NCI-H1694 (cell line): ENCODE measurements at regions not wholly inside any gene's neighbourhood (a gene's known extent, or its start where the extent isn't known, plus 50 kb on each side); places are given as distances from the start of the nearest gene placed in this dataset.

Experiments used
- DNase-seq: peaks from one replicate; lab custom pipeline; 2025; lab: John Stamatoyannopoulos, UW

DNA sequence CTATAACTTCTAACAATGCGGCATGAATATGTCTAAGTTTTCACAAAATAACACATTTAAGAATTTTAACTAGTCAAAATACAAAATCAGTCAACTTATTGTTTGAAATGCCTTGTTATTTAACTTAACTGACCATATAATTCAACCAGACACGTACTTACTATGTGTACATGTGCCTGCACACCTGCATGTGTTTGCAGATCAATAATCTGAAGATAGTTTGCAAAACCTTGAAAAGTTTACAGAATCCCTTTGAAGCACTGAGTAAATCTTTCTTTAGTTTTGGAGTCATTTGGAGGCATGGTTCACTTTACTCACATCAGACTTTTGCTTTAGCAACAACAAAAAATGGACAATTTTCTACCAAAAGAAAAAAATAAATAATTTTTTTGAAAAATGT, 363.8 kb downstream of the PMP22 start:
- DNase-seq: no peak

DNA sequence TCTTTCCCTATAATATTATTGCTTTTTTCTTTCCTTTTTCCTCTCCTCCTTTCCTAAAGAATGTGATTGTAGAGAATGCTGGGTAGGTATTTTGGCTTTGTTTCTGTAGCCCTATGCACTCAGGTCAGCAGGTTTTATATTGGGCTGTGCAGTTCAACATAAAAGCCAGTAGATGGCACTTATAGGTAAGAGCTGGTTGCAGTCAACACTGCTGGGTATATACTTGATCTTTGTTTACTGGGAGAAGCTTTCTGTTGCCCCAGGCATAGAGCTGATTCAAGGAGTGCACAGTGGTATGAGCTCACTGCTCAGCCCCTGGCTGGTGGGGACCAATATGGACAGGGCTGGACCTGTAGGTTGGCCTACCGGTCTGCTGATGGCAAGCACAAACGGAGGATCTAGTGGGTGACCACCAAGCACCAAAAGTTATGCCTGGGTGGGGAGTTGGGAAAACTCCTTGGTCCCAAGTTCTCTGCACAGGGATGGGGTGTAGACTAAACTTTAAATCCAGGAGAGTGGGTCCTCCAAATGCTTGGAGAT, 378.9 kb downstream of the PMP22 start:
- peak; percentile 2 for DNase-seq

DNA sequence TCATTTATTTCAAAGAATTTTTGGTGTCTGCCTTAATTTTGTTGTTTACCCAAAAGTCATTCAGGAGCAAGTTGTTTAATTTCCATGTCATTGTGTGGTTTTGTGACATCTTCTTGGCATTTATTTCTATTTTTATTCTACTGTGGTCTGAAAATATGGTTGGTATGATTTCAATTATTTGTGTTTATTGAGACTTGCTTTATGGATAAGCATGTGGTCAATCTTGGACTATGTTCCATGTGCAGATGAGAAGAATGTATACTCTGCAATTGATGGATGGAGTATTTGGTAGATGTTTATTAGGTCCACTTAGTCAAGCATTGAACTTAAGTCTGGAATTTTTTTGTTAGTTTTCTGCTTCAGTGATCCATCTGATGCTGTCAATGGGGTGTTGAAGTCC, 383.0 kb downstream of the PMP22 start:
- no peak for DNase-seq

DNA sequence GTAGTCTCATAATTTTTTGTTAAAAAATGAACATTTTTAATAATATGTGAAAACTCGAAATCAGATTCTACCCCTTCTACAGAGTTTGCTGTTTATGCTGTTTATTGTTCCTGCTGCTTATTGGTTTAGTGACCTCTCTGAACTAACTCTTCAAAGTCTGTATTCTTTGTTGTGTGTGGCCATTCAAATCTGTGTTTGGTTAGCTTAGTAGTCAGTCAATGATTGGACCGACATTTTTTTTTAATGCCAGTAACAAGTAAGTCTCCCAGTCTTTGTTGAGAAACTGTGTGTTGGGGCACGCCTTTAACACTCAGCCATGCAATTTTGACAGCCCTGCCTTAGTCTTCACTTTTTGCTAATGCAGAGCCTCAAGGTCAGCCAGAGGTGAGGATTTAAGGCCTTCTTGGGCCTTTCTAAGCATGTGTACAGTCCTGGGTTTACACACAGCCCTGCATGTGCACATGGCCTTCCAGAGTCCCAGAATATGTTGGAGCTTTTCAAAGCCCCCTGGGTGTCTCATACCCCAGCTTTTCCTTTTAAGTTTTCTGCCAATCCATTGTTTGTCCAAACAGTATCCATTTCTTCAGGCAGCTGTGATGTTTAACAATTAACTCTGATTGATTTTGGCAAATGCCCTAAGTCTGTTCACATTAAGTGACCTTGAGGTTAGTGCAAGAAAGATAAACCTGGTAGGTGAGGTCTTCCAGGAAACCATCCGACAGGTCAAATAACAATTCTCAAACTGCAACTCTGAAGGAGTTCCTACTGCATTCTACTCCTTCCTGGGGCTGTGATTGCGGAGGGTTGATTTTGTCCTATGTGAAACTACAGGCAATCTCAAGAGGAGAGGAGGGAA, 389.3 kb downstream of the PMP22 start:
- no peak for DNase-seq

DNA sequence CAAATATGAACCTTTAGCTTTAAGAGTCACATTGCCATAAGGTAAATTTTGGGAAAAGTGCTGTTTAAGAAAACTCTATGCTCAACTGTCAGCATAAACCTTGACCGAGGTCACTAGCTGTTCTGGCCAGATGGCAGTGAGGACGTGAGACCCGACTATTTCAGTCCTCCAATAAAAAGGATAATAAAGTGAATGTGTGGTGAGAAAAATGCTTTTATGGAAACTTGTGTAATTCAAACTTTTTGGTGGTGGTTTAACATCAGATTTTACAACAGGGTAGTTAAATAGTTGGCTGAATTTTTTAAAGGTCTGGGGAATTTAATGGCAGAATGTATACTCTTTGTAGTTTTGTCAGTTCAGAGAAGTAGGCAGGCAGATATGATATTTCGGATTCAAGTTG, 391.1 kb downstream of the PMP22 start:
- no peak for DNase-seq

DNA sequence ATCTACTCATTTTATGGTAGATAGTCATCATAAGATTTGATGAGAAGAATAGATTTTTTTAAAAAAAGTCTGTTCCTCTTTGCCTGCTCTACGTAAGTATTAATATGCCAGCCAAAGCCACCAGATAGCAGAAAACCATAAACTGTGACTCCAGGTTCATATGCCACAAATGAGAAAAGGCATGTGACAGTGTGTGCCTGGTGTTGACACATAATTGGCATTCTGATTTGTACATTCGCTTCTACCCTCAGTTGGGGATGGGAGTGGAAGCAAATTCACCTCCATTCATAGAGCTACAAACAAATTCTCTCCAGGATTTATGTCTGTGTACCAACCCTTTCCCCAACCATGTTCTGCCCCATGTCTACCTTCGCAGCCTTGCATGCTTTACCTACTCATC, 391.6 kb downstream of the PMP22 start:
- DNase-seq: no peak

DNA sequence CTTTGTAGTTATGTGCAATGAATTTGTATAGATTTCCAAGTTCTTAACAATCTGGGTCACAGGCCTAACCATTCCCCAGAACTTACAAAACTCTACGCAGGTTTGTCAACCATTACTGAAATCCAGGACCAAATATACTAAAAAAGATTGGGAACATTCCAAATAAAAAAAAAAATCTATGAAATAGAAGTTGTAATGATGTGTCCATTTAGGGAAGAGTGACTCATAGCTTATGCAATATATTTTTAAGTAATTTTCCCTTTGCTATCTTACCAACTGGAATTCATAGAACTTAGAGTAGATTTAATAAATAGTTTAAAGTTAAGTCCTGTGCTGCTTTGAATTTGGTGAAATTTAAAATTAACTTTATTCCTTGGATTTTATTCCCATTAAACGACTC, 393.2 kb downstream of the PMP22 start:
- no peak for DNase-seq

DNA sequence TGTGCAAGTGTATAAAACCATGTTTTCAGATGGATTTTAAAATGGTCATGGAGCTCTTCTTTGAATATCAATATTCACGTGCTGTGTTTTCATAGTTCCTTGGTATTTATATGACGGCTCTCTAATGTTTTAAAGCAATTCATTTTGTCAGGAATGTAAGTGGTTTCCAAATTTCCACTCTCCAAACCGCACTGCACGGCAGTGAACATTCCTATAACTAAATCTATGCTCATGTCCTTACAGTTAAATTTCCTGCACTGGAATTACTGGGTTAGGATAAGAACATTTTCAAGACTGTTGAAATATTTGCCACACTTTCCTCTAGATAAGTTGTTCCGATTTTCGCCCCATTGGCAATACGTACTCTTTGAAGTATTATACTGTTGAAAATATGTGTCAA, 398.9 kb downstream of the PMP22 start:
- no peak for DNase-seq

DNA sequence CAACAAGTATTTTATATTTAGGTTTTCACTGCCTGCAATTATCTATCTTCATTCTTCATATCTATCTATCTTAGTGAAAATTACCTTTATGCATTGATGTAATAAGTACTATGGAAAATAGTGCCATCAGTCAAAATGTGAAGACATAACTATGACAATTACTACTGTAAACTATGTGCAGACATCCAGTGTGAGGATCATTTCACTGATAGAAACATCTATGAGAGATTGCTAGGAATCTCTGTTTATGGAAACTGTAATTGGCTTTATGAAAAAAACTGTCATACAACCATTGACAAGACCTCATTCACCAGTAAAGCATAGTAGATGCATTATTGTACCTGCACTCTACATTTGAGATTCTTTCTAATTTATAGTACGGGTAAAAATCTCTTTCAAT, 401.0 kb downstream of the PMP22 start:
- no peak for DNase-seq

DNA sequence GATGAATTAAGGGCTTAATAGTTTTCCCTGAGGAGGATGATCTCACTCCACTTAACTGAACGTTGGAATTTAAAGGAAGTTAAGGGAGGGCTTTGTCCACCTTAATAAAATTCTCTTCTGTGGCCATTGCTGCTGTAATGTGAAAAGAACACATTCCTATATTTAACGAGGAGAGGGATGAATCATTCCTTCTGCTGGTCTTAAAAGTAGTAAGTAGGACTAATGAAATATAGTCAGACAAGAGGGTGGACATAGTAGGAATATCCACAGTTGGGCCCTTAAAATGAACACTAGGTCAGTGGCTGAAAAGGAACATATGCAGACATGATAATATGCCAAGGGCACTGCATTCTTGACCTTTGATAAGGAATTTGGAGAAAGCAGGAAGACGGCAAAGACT, 405.6 kb downstream of the PMP22 start:
- DNase-seq: no peak

DNA sequence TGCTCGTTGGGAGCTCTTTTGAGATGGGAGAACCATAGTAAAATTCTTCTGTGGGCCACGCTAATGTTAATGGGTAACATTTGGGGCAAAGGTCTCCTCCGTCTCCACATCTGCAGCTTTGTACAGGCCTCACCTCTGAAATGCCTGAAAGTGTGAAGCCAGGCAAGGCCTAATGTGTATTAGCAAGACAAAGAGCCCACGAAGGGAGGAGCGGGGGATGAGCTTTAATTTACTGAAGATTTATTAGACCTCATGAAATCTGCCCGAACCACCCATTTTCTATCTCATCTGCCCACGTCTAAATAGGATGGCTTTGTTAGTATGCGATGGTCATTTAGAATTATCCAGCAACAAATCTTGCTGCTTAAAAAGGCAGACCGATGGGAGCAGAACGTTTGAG, 408.9 kb downstream of the PMP22 start:
- no peak for DNase-seq

DNA sequence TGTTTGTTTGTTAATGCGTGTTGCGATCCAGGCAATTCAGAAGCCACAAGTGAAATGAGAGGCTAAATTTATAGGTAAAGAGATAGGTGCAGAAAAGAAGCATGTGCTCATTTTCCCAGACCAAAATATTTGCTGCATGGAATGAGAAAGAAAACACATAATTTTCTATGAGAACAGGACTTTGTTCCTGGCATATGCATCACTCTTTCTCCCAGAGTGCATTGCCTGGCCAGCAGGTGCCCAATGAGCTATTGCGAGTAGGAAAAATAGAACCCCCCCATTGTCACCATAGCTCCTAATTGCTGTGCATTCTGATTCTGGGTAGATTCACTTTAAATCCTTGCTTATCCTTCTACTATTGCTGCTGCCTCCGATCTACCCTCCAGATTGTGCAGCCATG, 410.4 kb downstream of the PMP22 start:
- DNase-seq: no peak

DNA sequence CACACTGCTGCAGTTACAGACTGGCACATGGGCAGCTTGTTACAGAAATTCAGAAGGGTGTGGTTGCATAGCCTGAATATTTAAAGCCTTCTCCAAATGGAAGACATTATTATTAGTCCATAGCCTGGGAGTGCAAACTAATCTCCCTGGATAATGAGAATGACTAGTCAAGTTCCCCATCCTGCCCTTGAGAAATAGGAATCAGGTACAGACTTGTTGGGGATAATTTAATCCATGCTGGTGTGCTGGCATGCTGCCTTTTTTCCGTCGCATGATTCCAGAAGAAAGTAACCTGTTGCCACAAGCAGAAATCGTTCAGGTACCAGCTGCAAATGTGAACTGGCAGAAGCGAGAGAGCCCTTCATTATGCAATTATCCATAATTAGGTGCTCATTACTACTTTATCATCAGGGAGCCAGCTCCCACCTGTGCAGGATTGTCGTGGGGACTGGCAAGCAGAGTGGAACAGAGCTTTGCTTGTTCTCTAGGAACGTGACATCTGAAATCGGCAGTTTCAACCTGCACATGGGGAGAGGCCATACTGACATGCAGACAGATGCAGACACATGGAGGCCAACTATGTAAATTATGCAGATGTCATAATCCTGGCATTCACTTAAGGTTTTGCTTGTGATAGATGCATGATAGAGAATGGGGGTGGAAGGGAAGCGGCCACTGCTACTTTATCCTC, 419.4 kb downstream of the PMP22 start:
- no peak for DNase-seq

DNA sequence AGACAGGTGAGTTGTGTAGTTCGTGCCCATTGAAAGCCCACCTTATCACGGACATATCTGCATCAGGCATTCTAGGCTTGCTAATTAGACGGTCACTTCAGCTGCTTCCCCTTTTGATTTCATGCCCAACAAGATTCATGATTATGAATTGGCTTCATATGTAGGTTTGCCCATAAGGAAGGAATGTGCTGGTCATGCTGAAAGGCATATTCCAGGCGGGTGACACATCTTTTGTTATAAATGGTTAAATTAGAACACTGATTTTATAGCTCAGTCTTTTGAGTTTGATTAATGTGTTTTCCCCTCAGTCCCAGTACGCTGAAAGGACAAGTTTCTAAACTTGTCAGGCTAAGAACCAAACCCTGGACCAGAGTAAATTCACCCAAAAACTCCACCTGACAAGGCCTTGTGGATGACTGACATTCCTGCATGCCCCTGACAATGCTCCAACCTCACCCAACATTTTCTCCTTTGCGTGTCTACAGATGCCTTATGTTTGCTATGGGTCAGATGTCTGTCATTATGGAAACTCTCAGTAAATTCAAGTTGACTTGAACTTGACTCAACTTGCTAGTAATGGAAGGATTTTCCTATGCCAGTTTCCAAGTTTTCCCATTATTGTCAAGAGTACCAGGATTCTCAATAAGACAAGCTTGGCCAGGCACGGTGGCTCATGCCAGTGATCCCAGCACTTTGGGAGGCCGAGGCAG, 421.9 kb downstream of the PMP22 start:
- DNase-seq: no peak

DNA sequence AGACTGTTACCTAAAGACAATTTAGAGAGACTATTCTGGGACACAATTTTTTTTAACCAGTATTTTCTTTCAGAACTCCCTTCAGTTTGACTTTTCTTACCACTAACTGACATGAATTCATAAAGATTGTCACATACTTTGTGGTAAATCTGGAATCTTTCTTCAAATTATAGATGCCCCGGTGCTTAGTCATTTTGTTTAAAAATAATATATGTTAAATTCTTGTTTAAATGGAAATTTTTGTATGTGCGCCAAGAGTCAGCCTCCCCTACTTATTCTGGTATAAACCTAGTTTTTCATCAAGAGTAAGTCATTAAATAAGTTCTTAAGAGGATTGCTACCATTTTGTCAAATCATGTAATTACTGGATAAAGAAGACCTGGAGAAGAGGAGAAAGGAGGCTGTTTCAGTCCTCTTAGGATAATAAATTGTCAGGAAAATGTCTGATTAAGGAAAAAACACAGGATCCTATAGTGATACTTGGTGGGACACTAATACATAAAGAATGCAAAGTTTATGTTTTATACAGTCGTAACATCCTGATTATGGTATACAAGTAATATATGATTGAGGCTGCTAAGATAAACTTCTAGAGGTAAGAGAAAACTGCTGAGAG, 424.4 kb downstream of the PMP22 start:
- no peak for DNase-seq

DNA sequence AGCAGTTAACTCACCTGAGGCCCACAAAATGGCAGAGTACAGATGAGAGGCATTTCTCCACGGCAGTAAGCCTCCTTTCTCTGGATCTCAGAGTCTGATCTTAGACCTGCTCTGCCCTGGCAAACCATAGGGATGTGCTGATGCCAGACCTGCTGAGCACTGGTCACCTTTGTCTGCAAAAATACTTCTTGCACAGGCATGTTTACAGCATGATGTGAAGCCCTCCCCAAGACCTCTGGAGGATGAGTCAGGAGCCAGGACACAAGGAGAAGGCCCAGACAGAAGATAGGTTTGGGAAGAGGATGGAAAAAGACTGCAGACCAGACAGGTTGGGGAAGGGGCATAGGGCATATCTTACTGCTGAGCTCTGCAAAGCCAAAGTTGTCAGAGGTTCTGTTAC, 426.6 kb downstream of the PMP22 start:
- no peak for DNase-seq

DNA sequence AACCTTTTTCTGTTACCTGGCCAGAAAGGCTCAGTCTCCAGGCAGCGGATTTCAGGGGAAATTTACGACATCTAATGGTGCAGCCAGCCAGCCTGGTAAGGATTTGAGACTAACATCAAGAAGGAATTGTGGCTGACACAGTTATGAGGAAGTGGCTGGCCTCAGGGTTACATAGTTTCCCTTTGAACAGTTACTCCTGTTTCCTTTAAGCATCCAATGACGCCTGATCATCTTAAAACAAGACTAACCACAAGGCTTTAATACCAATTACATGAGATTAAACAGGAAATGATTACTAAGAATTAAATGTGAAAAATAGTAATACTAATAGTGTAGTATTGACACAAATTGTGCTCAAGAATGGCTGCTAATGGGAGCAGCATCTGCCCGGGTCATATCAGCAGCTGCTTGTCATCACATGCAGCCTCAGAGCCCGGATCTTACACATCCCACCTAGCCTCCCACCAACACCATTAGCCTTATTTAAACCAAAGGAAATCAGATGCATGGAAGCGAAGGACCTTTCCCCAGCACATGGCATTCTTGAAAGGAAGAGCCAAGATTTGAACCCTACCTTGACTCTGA, 431.8 kb downstream of the PMP22 start:
- no peak for DNase-seq

DNA sequence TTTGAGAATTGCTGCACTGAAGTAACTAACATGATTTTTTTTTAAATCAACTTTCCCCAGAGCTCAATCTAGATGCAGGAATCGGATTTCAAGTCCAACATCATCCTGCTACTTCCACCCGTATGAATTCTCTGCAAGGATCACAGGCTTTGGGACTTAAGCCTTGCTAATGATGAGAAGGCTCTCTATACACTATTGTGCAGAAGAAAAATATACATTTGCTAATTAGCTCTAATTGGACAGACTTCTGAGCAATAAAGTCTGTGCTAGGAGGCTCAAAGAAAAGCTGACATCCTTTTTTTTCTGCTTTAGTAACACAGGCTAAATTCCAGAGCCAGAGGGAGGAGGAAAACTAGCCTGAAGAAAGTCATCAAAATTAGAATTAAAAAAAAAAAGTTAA, 433.6 kb downstream of the PMP22 start:
- no peak for DNase-seq

DNA sequence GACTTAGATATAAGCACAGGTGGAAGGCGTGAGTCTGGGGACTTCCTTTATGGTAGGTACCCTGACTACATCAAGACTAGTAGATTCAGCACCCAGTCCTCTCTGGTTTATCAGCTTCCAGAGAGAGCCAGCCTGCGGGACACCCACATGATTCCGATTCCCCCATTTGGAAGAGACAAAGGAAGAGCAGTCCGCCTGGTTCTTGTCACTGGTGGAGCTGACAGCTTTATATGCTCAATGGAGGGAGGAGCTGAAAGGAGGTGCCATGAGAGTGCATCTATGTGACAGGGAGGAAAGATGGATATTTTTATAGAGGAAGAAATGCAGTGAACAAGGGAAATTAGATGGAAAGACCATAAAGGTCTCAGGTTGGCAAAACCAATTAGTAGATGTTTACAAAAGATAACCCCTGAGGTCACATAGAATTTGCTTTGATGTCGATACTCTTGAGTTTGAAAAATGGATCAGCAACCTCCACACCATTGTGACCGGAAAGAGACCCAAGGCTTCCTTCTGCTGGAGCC, 437.7 kb downstream of the PMP22 start:
- DNase-seq: no peak

DNA sequence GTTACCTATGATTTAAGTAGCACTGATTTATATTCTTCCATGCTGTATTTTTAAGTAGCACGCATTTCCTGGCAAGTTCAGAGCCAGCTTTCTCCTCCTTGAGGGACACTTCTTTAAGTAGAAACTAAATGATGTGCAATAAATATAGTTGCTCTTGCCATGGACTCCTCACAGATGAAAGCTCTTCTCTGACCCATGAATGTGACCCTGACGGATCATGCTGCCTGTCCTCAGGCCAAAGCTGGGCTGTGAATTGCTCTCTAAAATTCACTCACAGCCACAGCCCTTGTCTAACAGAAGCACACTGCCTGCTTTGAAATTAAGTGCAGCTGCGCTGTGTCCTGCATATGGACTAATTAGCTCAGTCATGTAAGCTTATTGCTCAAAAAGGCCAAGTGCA, 438.8 kb downstream of the PMP22 start:
- no peak for DNase-seq

DNA sequence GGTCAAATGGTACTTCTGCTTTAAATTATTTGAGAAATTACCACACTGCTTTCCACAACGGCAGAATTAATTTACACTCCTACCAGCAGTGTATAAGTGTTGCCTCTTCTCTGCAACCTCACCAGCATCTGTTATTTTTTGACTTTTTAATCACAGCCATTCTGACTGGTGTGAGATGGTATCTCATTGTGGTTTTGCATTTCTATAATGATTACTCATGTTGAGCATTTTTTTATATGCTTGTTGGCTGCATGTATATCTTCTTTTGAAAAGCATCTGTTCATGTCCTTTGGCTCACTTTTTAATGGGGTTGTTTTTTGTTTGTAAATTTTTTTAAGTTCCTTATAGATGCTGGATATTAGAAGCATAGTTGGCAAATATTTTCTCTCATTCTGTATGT, 446.7 kb downstream of the PMP22 start:
- DNase-seq: no peak

DNA sequence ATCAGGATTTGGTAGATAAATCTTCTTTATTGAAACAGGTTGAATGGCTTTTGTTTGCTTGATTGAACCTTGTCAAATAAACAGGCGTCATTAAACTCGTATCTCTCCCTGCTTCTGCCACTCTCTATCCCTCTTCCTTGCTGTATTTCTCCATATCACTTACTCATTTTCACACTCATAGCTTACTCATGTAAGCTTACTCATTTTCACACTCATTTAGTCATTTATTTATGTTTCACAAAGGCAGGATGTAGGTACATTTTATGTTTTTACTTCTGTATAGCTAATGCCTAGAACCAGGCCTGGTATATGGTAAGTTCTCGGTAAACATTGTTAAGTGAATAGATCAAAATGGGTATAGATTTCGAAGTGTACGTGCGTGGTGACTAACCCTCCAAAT, 450.0 kb downstream of the PMP22 start:
- no peak for DNase-seq
